ENCODE measurements at regions not wholly inside any gene's neighbourhood (a gene's known extent, or its start where the extent isn't known, plus 50 kb on each side); places are given as distances from the start of the nearest gene placed in this dataset.

DNA sequence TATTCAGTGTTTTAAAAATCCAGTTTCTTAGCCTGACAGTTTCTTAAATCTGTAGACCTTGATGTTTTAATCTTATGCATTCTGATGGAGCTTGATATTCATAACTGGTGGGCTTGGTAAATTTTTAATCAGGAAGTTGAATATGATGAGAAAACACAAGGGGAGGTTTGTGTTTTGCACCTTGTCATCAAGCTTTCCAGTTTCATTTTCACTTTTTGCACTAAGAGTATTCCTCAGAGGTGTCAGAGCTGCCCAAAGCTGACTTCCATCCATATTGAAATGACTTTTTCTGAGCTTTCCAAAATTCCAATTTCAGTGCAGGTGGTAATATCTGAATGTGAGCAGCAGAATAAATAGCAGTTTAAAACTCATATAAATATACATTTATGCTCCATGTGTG lies 555.0 kb upstream of the RBFOX1 start:
- Histone ChIP-seq H3K79me2 (ENCODE audit: insufficient read depth, low read depth, low read length) (no peaks in the 10 kb centered on the region), H3K9me2 (ENCODE audit: insufficient read depth, low read length) (no peaks in the 10 kb centered on the region), H4K20me1 (ENCODE audit: insufficient read depth, low read length) (no peaks in the 10 kb centered on the region), H3K4me2 (ENCODE audit: low read length) (no peak overlapping the region), H3K4me1 (ENCODE audit: insufficient read depth, low read length, poor library complexity, severe bottlenecking) (no peaks in the 10 kb centered on the region), H3K36me3 (ENCODE audit: insufficient read depth, low read length) (no peaks in the 10 kb centered on the region), H3K4me3 (ENCODE audit: low read depth, low read length, poor library complexity, severe bottlenecking) (no peak overlapping the region), H3K27ac (ENCODE audit: low read depth, low read length, poor library complexity, severe bottlenecking) (no peak overlapping the region), H3K9me3 (ENCODE audit: low read length) (no peaks in the 10 kb centered on the region), H2AFZ (ENCODE audit: low read length) (no peak overlapping the region; the same call in 1 of the 2 replicates)
- CTCF ChIA-PET (ENCODE audit: unreplicated experiment), result no interaction called here
- TF ChIP-seq, protein P1, sequence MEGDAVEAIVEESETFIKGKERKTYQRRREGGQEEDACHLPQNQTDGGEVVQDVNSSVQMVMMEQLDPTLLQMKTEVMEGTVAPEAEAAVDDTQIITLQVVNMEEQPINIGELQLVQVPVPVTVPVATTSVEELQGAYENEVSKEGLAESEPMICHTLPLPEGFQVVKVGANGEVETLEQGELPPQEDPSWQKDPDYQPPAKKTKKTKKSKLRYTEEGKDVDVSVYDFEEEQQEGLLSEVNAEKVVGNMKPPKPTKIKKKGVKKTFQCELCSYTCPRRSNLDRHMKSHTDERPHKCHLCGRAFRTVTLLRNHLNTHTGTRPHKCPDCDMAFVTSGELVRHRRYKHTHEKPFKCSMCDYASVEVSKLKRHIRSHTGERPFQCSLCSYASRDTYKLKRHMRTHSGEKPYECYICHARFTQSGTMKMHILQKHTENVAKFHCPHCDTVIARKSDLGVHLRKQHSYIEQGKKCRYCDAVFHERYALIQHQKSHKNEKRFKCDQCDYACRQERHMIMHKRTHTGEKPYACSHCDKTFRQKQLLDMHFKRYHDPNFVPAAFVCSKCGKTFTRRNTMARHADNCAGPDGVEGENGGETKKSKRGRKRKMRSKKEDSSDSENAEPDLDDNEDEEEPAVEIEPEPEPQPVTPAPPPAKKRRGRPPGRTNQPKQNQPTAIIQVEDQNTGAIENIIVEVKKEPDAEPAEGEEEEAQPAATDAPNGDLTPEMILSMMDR (conservative IDR thresholded peaks at IDR 0.05; ENCODE audit: low read length), result no peak
- no peak for TF ChIP-seq EZH2phosphoT487 (IDR thresholded peaks at IDR 0.05; ENCODE audit: borderline replicate concordance, low read depth, low read length)
- POLR2A ChIA-PET, result no interaction called here
- DNase-seq (ENCODE audit: low spot score), result no peak
- intact Hi-C loops (cut with micrococcal nuclease; ENCODE audit: unreplicated experiment), result no loop called here
- BruUV-seq (replicated peaks), result no TSS peak

DNA sequence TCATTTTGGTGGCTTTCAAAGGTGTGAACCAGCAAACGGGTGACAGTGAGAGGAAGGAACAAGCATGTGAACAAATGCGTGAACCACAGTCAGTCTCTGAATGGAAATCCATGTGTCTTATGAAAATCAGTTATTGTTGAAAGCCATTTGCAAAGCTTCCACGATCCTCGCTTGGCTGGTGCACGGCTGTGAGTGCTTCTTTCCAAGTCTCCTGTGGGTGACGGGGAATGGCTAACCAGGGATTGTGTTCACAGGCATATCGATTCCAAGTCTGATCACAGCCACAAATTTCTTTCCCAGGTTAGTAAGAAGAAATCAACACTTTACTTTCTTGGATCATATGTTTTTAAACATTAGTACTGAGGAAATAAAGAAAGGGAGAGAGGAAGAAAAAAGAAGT lies 556.9 kb upstream of the RBFOX1 start:
- Histone ChIP-seq H3K4me2 (ENCODE audit: low read length) (no peak overlapping the region), H3K79me2 (ENCODE audit: insufficient read depth, low read depth, low read length) (no peaks in the 10 kb centered on the region), H3K9me2 (ENCODE audit: insufficient read depth, low read length) (no peaks in the 10 kb centered on the region), H3K27ac (ENCODE audit: low read depth, low read length, poor library complexity, severe bottlenecking) (no peak overlapping the region), H3K36me3 (ENCODE audit: insufficient read depth, low read length) (no peaks in the 10 kb centered on the region), H3K9me3 (ENCODE audit: low read length) (no peaks in the 10 kb centered on the region), H4K20me1 (ENCODE audit: insufficient read depth, low read length) (no peaks in the 10 kb centered on the region), H2AFZ (ENCODE audit: low read length) (no peak overlapping the region), H3K4me3 (ENCODE audit: low read depth, low read length, poor library complexity, severe bottlenecking) (no peak overlapping the region), H3K4me1 (ENCODE audit: insufficient read depth, low read length, poor library complexity, severe bottlenecking) (no peaks in the 10 kb centered on the region)
- DNase-seq (ENCODE audit: low spot score), result no peak
- BruUV-seq (replicated peaks), result no TSS peak
- ChIA-PET CTCF (ENCODE audit: unreplicated experiment) (no interaction called here), POLR2A (no interaction called here)
- intact Hi-C loops (cut with micrococcal nuclease; ENCODE audit: unreplicated experiment), result no loop called here
- TF ChIP-seq, protein P1 (conservative IDR thresholded peaks at IDR 0.05; ENCODE audit: low read length), result no peak
- no peak for TF ChIP-seq EZH2phosphoT487 (IDR thresholded peaks at IDR 0.05; ENCODE audit: borderline replicate concordance, low read depth, low read length)

DNA sequence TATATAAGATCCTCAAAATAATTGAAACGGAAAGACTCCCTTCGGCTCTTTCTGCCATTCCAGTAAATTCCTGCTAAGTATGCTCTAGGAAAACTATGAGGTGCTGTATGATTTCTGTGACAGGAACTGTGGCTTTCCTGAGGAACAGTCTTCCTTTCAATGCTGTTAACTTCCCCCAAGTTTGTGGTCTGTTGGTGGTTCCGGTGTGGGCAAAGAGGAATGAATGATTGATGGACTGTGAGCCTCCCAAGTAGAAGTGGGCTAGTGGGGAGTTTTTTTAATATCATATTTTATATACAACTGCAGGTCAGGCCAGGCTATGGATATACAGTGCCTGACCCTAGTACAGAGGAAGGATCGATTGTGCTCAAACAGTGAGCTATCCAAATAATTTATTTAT lies 560.7 kb upstream of the RBFOX1 start:
- no peaks in the 10 kb centered on the region for H3K79me2 ChIP-seq (ENCODE audit: insufficient read depth, low read depth, low read length)
- no peak overlapping the region for H3K27ac ChIP-seq (ENCODE audit: low read depth, low read length, poor library complexity, severe bottlenecking)
- no peaks in the 10 kb centered on the region for H3K4me1 ChIP-seq (ENCODE audit: insufficient read depth, low read length, poor library complexity, severe bottlenecking)
- DNase-seq (ENCODE audit: low spot score), result no peak
- H3K4me3 ChIP-seq (ENCODE audit: low read depth, low read length, poor library complexity, severe bottlenecking), result no peak overlapping the region
- H4K20me1 ChIP-seq (ENCODE audit: insufficient read depth, low read length), result no peaks in the 10 kb centered on the region
- TF ChIP-seq, protein P1 (conservative IDR thresholded peaks at IDR 0.05; ENCODE audit: low read length), result no peak
- TF ChIP-seq EZH2phosphoT487 (IDR thresholded peaks at IDR 0.05; ENCODE audit: borderline replicate concordance, low read depth, low read length), result no peak
- no peak overlapping the region for H2AFZ ChIP-seq (ENCODE audit: low read length)
- H3K9me3 ChIP-seq (ENCODE audit: low read length), result no peaks in the 10 kb centered on the region
- intact Hi-C loops (cut with micrococcal nuclease; ENCODE audit: unreplicated experiment), result no loop called here
- ChIA-PET POLR2A (no interaction called here), CTCF (ENCODE audit: unreplicated experiment) (no interaction called here)
- H3K9me2 ChIP-seq (ENCODE audit: insufficient read depth, low read length), result no peaks in the 10 kb centered on the region
- BruUV-seq (replicated peaks), result no TSS peak
- no peak overlapping the region for H3K4me2 ChIP-seq (ENCODE audit: low read length)
- no peaks in the 10 kb centered on the region for H3K36me3 ChIP-seq (ENCODE audit: insufficient read depth, low read length)
